ENCODE measurements at regions not wholly inside any gene's neighbourhood (a gene's known extent, or its start where the extent isn't known, plus 50 kb on each side); places are given as distances from the start of the nearest gene placed in this dataset.

DNA sequence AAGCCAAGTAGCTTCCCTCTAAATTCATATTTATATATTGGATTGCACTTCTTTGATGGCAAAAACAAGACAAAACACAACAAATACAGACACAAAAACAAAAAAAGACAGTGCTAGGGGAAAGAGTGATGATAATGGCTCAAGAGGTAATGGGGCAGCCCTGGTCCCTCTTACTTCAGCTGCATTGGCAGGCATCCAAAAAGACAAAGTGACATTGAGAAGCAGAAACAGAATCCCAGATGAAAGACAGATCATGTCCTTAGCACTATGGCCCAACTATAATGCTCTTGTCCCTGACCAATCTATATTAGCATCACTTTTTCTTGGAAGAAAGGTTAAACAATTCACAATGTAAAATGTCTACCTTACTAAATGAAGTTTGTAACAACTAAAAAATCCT is 76.2 kb downstream of the GPR85 start:
- intact Hi-C loops (cut with DNase I; ENCODE audit: low total_unique reads) = no loop called here
- no peak overlapping the region for H3K4me3 ChIP-seq (ENCODE audit: low read depth, poor library complexity, severe bottlenecking)
- no peak for DNase-seq (ENCODE audit: low spot score in 2 of 2)
- TF ChIP-seq POLR2A (IDR thresholded peaks at IDR 0.05) = no peak
- no peak for TF ChIP-seq CTCF (IDR thresholded peaks at IDR 0.05)

- DNase-seq (ENCODE audit: low spot score in 2 of 2) = no peak
- WGBS, 2 donors = 85 to 91% methylated on average over 5 of the region's 5 CpGs
Measured at GRCh38 chr7:113008755-113009154, 77.9 kb downstream of the GPR85 start.

GRCh38 chr7:113004726-113005454 is 81.7 kb downstream of the GPR85 start:
- WGBS, 2 donors = 78 to 84% methylated on average over 4 of the region's 4 CpGs
- intact Hi-C loops (cut with DNase I; ENCODE audit: low total_unique reads) = no loop called here
- TF ChIP-seq CTCF (IDR thresholded peaks at IDR 0.05) (no peak), POLR2A (IDR thresholded peaks at IDR 0.05) (no peak)

More at GRCh38 chr7:113008755-113009154, 77.9 kb downstream of the GPR85 start:
- intact Hi-C loops (cut with DNase I; ENCODE audit: low total_unique reads) = no loop called here
- H3K4me3 ChIP-seq (ENCODE audit: low read depth, poor library complexity, severe bottlenecking) = no peak overlapping the region
- TF ChIP-seq POLR2A (IDR thresholded peaks at IDR 0.05) = no peak
- no peak for TF ChIP-seq CTCF (IDR thresholded peaks at IDR 0.05)

DNA sequence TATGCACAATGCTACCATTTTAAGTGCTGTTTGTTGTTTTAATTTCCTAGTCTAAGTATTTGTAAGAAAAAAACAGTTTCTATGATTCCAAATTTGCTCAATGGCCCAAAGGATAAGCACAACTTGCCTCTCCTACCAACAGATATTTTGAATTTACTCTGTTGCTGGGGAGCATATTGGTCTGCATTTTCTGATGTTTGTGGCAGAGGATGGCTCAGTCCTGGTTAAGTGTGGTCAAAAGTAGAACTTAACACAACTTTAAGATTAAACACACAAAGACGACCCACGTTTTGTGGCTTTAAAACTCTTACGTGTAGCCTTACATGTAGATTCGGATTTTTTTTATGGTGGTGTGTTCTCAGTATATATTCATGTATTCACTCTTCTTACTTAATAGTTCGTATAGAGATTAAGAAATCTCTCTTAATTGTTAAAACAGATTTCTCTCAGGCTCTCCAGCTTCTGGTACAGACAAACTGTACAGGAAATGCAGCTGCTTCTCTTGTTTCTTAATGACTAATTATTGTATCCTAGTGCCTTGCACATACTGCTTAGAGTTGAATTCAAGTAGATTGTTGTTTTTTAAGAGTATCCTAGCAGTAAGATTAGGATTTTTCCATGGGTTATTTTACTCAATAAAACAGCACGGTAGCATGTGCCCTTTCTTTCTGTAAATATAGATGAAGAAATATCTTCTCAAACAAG is 86.2 kb downstream of the GPR85 start:
- TF ChIP-seq CTCF (IDR thresholded peaks at IDR 0.05) (no peak), POLR2A (IDR thresholded peaks at IDR 0.05) (no peak)
- no peak for DNase-seq (ENCODE audit: low spot score in 2 of 2)
- 81 to 84% methylated on average over 6 of the region's 6 CpGs for WGBS, 2 donors
- intact Hi-C loops (cut with DNase I; ENCODE audit: low total_unique reads) = no loop called here
- no peak overlapping the region for H3K4me3 ChIP-seq (ENCODE audit: low read depth, poor library complexity, severe bottlenecking)

More at GRCh38 chr7:113004726-113005454, 81.7 kb downstream of the GPR85 start:
- no peak overlapping the region for H3K4me3 ChIP-seq (ENCODE audit: low read depth, poor library complexity, severe bottlenecking)
- no peak for DNase-seq (ENCODE audit: low spot score in 2 of 2)

DNA sequence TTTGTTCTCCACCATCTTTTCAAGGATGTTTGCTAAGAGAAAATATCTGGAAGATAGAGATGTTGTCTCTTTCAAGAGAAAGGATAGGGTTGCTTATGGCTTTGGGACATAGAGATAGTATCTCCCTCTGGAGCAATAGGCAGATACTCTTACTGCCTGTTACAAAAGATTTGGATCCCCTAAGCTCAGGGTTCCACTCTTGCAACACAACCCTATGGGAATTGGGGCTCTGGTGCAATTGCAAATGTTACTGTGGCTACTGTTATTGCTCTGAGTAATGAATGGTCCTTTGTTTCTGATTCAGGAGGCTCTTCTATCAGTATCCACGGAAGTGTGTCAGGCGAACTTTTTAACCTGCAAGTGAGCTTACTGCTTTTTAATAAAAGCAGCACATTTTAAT is 88.8 kb downstream of the GPR85 start:
- WGBS, 2 donors = 69 to 81% methylated on average over 2 of the region's 2 CpGs
- TF ChIP-seq CTCF (IDR thresholded peaks at IDR 0.05) (no peak), POLR2A (IDR thresholded peaks at IDR 0.05) (no peak)
- intact Hi-C loops (cut with DNase I; ENCODE audit: low total_unique reads) = no loop called here
- DNase-seq (ENCODE audit: low spot score in 2 of 2) = no peak
- no peak overlapping the region for H3K4me3 ChIP-seq (ENCODE audit: low read depth, poor library complexity, severe bottlenecking)
